ENCODE measurements at regions not wholly inside any gene's neighbourhood (a gene's known extent, or its start where the extent isn't known, plus 50 kb on each side); places are given as distances from the start of the nearest gene placed in this dataset.

GRCh38 chr6:137434640-137435039 is 59.6 kb downstream of the OLIG3 start:
- DNase-seq (ENCODE audit: extremely low read depth in 1 of 11, low read depth in 9 of 11, low spot score in 4 of 11), result no peak

- DNase-seq (ENCODE audit: extremely low read depth in 1 of 11, low read depth in 9 of 11, low spot score in 4 of 11), result no peak
These were observed 62.1 kb downstream of the OLIG3 start for GRCh38 chr6:137432054-137432611.

- peak in 6 of 11 donors; percentile 3 to 31 (median 18) for DNase-seq (ENCODE audit: extremely low read depth in 1 of 11, low read depth in 9 of 11, low spot score in 4 of 11)
These were observed 63.2 kb downstream of the OLIG3 start for GRCh38 chr6:137430954-137431353.

GRCh38 chr6:137427656-137428290 is 66.4 kb downstream of the OLIG3 start:
- DNase-seq (ENCODE audit: extremely low read depth in 1 of 11, low read depth in 9 of 11, low spot score in 4 of 11), result no peak

GRCh38 chr6:137426007-137426689 is 68.0 kb downstream of the OLIG3 start:
- DNase-seq (ENCODE audit: extremely low read depth in 1 of 11, low read depth in 9 of 11, low spot score in 4 of 11), result no peak

GRCh38 chr6:137424251-137424650 is 69.9 kb downstream of the OLIG3 start:
- no peak for DNase-seq (ENCODE audit: extremely low read depth in 1 of 11, low read depth in 9 of 11, low spot score in 4 of 11)

- DNase-seq (ENCODE audit: extremely low read depth in 1 of 11, low read depth in 9 of 11, low spot score in 4 of 11), result no peak
These were observed 70.6 kb downstream of the OLIG3 start for GRCh38 chr6:137423451-137424168.

- DNase-seq (ENCODE audit: extremely low read depth in 1 of 11, low read depth in 9 of 11, low spot score in 4 of 11), result no peak
These were observed 76.8 kb downstream of the OLIG3 start for GRCh38 chr6:137417396-137417795.

- DNase-seq (ENCODE audit: extremely low read depth in 1 of 11, low read depth in 9 of 11, low spot score in 4 of 11), result no peak
These were observed 77.7 kb downstream of the OLIG3 start for GRCh38 chr6:137416376-137417109.

GRCh38 chr6:137415834-137416190 is 78.4 kb downstream of the OLIG3 start:
- DNase-seq (ENCODE audit: extremely low read depth in 1 of 11, low read depth in 9 of 11, low spot score in 4 of 11), result no peak

- DNase-seq (ENCODE audit: extremely low read depth in 1 of 11, low read depth in 9 of 11, low spot score in 4 of 11), result peak in 10 of 11 donors; percentile 26 to 56 (median 48)
These were observed 78.9 kb downstream of the OLIG3 start for GRCh38 chr6:137415127-137415833.

GRCh38 chr6:137414599-137414998 is 79.6 kb downstream of the OLIG3 start:
- no peak for DNase-seq (ENCODE audit: extremely low read depth in 1 of 11, low read depth in 9 of 11, low spot score in 4 of 11)

- DNase-seq (ENCODE audit: extremely low read depth in 1 of 11, low read depth in 9 of 11, low spot score in 4 of 11), result no peak
These were observed 80.7 kb downstream of the OLIG3 start for GRCh38 chr6:137413482-137413881.

GRCh38 chr6:137412562-137412961 is 81.6 kb downstream of the OLIG3 start:
- no peak for DNase-seq (ENCODE audit: extremely low read depth in 1 of 11, low read depth in 9 of 11, low spot score in 4 of 11)

GRCh38 chr6:137409266-137409777 is 84.9 kb downstream of the OLIG3 start:
- DNase-seq (ENCODE audit: extremely low read depth in 1 of 11, low read depth in 9 of 11, low spot score in 4 of 11), result no peak

GRCh38 chr6:137407816-137408215 is 86.4 kb downstream of the OLIG3 start:
- no peak for DNase-seq (ENCODE audit: extremely low read depth in 1 of 11, low read depth in 9 of 11, low spot score in 4 of 11)

- no peak for DNase-seq (ENCODE audit: extremely low read depth in 1 of 11, low read depth in 9 of 11, low spot score in 4 of 11)
These were observed 88.4 kb downstream of the OLIG3 start for GRCh38 chr6:137405806-137406205.

- DNase-seq (ENCODE audit: extremely low read depth in 1 of 11, low read depth in 9 of 11, low spot score in 4 of 11), result no peak
These were observed 90.3 kb downstream of the OLIG3 start for GRCh38 chr6:137403855-137404254.

GRCh38 chr6:137403443-137403842 is 90.8 kb downstream of the OLIG3 start:
- no peak for DNase-seq (ENCODE audit: extremely low read depth in 1 of 11, low read depth in 9 of 11, low spot score in 4 of 11)
